Small intestine (tissue), 7 donors: ENCODE measurements at regions not wholly inside any gene's neighbourhood (a gene's known extent, or its start where the extent isn't known, plus 50 kb on each side); places are given as distances from the start of the nearest gene placed in this dataset.
"Not testable (repeated sequence)": the region's sequence is repeated elsewhere in the genome, so short reads cannot be mapped to it uniquely, and the experiment has no call there.

Source experiments
- DNase-seq, 2 donors: peaks; one replicate each; pipeline versions ENCODE4 v3.0.0 to v3.0.0-alpha.2; 2013
- FAIRE-seq: peaks from 2 replicates; lab custom pipeline; 2012; peaks lifted over from hg19 to GRCh38; lab: Jason Lieb, UNC
- H3K27ac ChIP-seq, 3 donors: one replicate each; pipeline ENCODE4 v1.5.1; 2013; ENCODE audit warnings: low read length in 2 of 3, mild to moderate bottlenecking in 2 of 3, control low read depth in 1 of 3, inconsistent platforms in 1 of 3, low read depth in 1 of 3, moderate library complexity in 1 of 3
- H3K27me3 ChIP-seq, 3 donors: one replicate each; pipeline ENCODE4 v1.6.1; 2013; ENCODE audit warnings: low read length in 3 of 3, inconsistent platforms in 1 of 3; ENCODE audit not compliant: control insufficient read depth in 3 of 3, insufficient read depth in 3 of 3
- H3K36me3 ChIP-seq, 3 donors: one replicate each; pipeline ENCODE4 v1.6.1; 2013; ENCODE audit warnings: low read length in 3 of 3, inconsistent platforms in 1 of 3, low read depth in 1 of 3, mild to moderate bottlenecking in 1 of 3, moderate library complexity in 1 of 3; ENCODE audit not compliant: control insufficient read depth in 3 of 3, insufficient read depth in 2 of 3
- H3K4me1 ChIP-seq, 3 donors: one replicate each; pipeline ENCODE4 v1.6.1; 2013; ENCODE audit warnings: low read length in 2 of 3, inconsistent platforms in 1 of 3, low read depth in 1 of 3, mild to moderate bottlenecking in 1 of 3, moderate library complexity in 1 of 3; ENCODE audit not compliant: control insufficient read depth in 3 of 3, insufficient read depth in 2 of 3
- H3K4me3 ChIP-seq, 3 donors: one replicate each; pipeline ENCODE4 v1.5.1; 2013; ENCODE audit warnings: low read length in 3 of 3, control low read depth in 1 of 3, inconsistent platforms in 1 of 3, low read depth in 1 of 3, mild to moderate bottlenecking in 1 of 3, moderate library complexity in 1 of 3
- H3K9me3 ChIP-seq, 2 donors: one replicate each; pipeline ENCODE4 v1.6.1; 2013; ENCODE audit warnings: low read depth in 1 of 2, low read length in 1 of 2; ENCODE audit not compliant: control insufficient read depth in 2 of 2, insufficient read depth in 1 of 2
- WGBS, 3 donors: extraction: QIAGEN DNeasy Blood & Tissue Kit; methylation state at CpG; one replicate each; pipeline ENCODE4 v1.1.7; 2013; 5-methylcytosine and 5-hydroxymethylcytosine counted together
- donor health status: healthy with polysubstance abuse.
- donor health status: control.
- donor health status: control.
- donor health status: Bipolar disorder and iron deficiency.
- donor health status: healthy.

DNA sequence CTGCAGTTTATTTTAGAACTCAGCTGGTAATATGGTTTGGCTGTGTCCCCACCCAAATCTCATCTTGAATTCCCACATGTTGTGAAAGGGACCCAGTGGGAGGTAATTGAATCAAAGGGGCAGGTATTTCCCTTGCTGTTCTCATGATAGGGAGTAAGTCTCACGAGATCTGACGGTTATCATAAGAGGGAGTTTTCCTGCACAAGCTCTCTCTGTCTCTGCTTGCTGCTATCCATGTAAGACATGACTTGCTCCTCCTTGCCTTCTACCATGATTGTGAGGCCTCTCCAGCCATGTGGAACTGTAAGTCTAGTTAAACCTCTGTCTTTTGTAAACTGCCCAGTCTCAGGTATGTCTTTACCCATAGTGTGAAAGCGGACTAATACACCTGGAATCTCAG lies 360.8 kb downstream of the SFMBT2 start:
- H3K4me1 ChIP-seq, H3K36me3 ChIP-seq, H3K4me3 ChIP-seq, H3K9me3 ChIP-seq, DNase-seq, FAIRE-seq, H3K27me3 ChIP-seq, H3K27ac ChIP-seq: not testable (repeated sequence)
- 86 to 95% (median 93%) methylated on average over 3 of the region's 3 CpGs for WGBS, 3 donors

- WGBS, 3 donors: 78 to 86% (median 82%) methylated on average over 6 of the region's 6 CpGs
- Histone ChIP-seq H3K27ac (no peak overlapping the region), H3K4me1 (peaks cover 0 to 3% (median 0%) of the 10 kb centered on the region in 3 donors), H3K4me3 (no peak overlapping the region), H3K9me3 (peaks cover 0 to 7% of the 10 kb centered on the region in 2 donors), H3K36me3 (no peaks in the 10 kb centered on the region), H3K27me3 (no peaks in the 10 kb centered on the region)
- FAIRE-seq: no peak
- no peak for DNase-seq
Observed at GRCh38 chr10:7048061-7048460, 362.8 kb downstream of the SFMBT2 start.

DNA sequence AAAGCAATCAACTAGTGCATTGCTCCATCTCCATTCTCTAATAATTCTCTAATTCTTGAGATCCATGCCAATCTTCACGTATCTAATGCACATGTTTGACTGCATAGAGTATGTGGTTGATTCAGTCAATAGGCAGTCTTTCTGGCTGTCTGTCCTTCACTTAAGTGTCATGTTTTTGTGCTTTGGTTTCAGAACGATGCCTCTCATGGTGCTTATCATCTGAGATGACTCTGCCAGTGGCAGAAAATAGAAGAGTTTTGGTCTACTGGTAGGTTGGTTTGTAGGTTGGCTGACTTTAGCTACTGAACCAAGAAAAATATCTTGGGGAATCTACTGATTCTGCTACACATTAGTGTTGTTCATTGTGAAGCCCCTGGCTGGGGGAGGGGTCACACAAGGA lies 364.2 kb downstream of the SFMBT2 start:
- peak overlapping the region in 2 of 3 donors; percentile 23 to 24 for H3K27ac ChIP-seq
- no peaks in the 10 kb centered on the region for H3K27me3 ChIP-seq
- WGBS, 3 donors: 45 to 70% (median 60%) methylated on average over 2 of the region's 2 CpGs
- DNase-seq: peak in 1 of 2 donors; percentile 3
- peaks cover 0 to 7% of the 10 kb centered on the region in 2 donors for H3K9me3 ChIP-seq
- H3K36me3 ChIP-seq: no peaks in the 10 kb centered on the region
- peaks cover 0 to 3% (median 0%) of the 10 kb centered on the region in 3 donors for H3K4me1 ChIP-seq
- FAIRE-seq: no peak
- H3K4me3 ChIP-seq: no peak overlapping the region

DNA sequence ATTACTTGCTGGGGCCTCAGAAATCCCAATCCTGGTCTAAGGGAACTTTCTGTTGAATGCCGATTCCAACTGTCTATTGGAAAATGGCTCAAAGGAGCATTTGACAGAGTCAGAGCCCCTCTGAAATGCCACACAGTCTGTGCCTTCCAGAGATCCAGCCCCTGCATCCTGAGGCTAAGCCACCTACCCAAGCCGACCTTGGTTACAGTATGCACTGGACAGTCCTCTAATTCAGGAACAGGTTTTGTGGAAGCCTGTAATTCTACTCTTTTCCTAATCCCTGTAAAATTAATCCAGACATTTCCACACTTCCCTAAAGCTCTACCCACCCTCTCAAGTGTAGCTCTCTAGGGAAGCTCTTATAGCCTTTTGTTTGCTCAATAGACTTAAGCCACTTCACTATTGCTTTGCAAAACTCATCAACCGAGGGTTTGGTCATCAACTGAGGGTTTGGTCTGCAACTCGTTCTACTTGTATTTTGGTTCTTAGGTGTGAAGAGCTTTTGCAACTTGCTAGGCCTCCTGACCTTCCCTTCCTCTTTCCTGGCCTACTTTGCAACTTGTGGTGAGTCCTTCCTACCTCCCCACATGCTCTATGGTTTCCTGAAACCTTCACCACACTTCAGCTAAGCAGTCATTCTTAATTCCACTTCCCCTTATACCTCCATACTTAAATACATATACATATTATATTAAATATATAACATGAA lies 364.8 kb downstream of the SFMBT2 start:
- Histone ChIP-seq H3K9me3 (peaks cover 0 to 7% of the 10 kb centered on the region in 2 donors), H3K36me3 (no peaks in the 10 kb centered on the region), H3K27me3 (no peaks in the 10 kb centered on the region), H3K27ac (no peak overlapping the region), H3K4me3 (no peak overlapping the region), H3K4me1 (peaks cover 0 to 3% (median 0%) of the 10 kb centered on the region in 3 donors)
- no peak for FAIRE-seq
- WGBS, 3 donors: 63 to 77% (median 69%) methylated on average over 4 of the region's 4 CpGs
- DNase-seq: peak in 1 of 2 donors; percentile 56

DNA sequence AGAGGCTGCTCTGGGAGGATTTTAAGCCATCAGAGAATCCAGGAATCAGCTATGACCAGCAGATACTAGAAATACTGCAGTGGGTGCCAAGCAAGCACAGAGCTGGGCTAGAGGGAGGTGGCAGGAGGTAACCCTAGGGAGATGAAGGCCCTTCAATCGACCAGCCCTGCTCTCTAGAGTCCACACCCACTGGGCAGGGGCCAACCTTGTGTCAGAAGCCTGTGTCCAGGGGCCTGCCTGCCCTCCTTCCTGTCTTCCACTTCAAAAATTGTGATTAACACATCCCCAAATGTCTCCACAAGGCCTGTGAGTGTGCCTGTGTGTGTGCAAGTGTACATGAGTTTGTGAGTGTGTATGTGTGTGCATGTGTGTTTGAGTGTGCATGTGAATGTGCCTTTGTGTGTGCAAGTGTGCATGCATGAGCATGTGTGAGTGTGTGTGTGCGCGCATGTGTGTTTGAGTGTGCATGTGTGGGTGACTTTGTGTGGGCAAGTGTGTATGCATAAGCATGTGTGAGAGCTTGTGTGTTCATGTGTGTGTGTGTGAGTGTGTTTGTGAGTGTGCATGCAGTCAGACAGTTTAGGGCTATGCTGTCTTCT lies 367.7 kb downstream of the SFMBT2 start:
- no peaks in the 10 kb centered on the region for H3K27me3 ChIP-seq
- 70 to 76% (median 71%) methylated on average over 3 of the region's 3 CpGs for WGBS, 3 donors
- H3K4me1 ChIP-seq: peaks cover 0 to 3% (median 0%) of the 10 kb centered on the region in 3 donors
- FAIRE-seq: no peak
- DNase-seq: no peak
- H3K4me3 ChIP-seq: no peak overlapping the region
- no peaks in the 10 kb centered on the region for H3K36me3 ChIP-seq
- no peaks in the 10 kb centered on the region for H3K9me3 ChIP-seq
- no peak overlapping the region for H3K27ac ChIP-seq

GRCh38 chr10:7042419-7043054 lies 368.3 kb downstream of the SFMBT2 start:
- Histone ChIP-seq H3K4me1 (peaks cover 0 to 3% (median 0%) of the 10 kb centered on the region in 3 donors), H3K27ac (no peak overlapping the region), H3K36me3 (no peaks in the 10 kb centered on the region), H3K9me3 (no peaks in the 10 kb centered on the region), H3K4me3 (no peak overlapping the region), H3K27me3 (no peaks in the 10 kb centered on the region)
- no peak for FAIRE-seq
- DNase-seq: no peak
- 83 to 94% (median 94%) methylated on average over 6 of the region's 6 CpGs for WGBS, 3 donors

DNA sequence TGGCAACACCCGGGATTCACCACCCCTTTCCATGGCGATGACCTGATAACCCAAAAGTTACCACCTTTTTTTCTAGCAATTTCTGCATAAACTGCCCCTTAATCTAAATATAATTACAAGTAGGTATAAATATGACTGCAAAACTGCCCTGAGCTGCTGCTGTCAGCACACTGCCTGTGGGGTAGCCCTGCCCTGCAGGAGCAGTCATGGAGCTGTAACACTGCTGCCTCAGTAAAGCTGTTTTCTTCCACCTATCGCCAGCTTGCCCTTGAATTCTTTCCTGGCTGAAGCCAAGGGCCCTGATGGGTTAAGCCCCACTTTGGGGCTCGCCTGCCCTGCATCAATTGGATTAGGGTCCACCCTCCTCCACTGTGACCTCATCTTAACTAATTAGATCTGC lies 368.8 kb downstream of the SFMBT2 start:
- no peaks in the 10 kb centered on the region for H3K9me3 ChIP-seq
- H3K36me3 ChIP-seq: no peaks in the 10 kb centered on the region
- DNase-seq (no peak), FAIRE-seq (no peak)
- no peaks in the 10 kb centered on the region for H3K27me3 ChIP-seq
- WGBS, 3 donors: 75 to 85% (median 83%) methylated on average over 4 of the region's 4 CpGs
- no peak overlapping the region for H3K27ac ChIP-seq
- H3K4me3 ChIP-seq: no peak overlapping the region
- peaks cover 0 to 3% (median 0%) of the 10 kb centered on the region in 3 donors for H3K4me1 ChIP-seq

- no peak for DNase-seq
- Histone ChIP-seq H3K27ac (no peak overlapping the region), H3K4me3 (no peak overlapping the region), H3K4me1 (no peaks in the 10 kb centered on the region), H3K9me3 (no peaks in the 10 kb centered on the region), H3K36me3 (no peaks in the 10 kb centered on the region), H3K27me3 (no peaks in the 10 kb centered on the region)
- 82 to 88% (median 87%) methylated on average over 11 of the region's 11 CpGs for WGBS, 3 donors
- no peak for FAIRE-seq
Observed at GRCh38 chr10:7040681-7041080, 370.2 kb downstream of the SFMBT2 start.
